ENCODE measurements at regions not wholly inside any gene's neighbourhood (a gene's known extent, or its start where the extent isn't known, plus 50 kb on each side); places are given as distances from the start of the nearest gene placed in this dataset.

DNA sequence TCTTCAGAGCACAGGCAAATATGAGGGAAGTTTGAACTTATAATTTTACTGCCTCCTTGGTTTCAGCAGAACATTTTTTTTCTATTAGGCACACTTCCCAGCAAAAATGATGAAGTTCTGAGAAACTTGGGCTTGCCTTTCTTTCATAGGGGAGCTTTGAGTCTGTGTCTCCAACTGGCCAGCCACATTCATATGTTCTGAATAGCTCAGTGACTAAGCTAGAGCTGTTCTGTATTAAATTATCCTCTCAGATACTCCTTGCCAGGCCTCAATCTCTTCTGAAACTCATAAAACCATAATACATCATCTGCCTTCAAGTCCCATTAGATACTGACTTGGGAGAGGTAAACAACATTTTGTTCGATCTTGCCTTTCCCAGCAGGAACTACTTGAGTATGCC is 476.5 kb downstream of the GPAM start:
- CTCF ChIA-PET: no interaction called here
- POLR2A ChIA-PET: no interaction called here

DNA sequence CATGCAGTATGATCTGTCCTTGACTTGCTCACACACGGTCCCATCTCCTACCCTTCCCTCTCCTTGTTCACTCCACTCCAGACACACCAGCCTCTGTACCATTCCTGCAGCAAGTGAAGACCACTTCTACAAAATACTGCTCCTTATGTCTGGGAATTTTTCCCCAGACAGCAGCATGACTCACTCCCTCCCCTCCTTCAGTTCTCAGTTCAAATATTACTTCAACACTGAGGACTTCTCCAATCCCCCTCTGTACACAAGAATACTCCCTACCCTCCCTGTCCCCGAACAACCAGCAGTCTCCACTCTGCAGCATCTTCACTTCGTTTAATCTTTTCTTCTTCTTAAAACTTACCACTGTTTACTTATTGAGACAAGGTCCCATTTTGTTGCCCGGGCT is 474.0 kb downstream of the GPAM start:
- H3K36me3 ChIP-seq (ENCODE audit: control insufficient read depth in 2 of 2, insufficient read depth in 1 of 2, low read length in 2 of 2): no peaks in the 10 kb centered on the region
- TF ChIP-seq, protein P1, sequence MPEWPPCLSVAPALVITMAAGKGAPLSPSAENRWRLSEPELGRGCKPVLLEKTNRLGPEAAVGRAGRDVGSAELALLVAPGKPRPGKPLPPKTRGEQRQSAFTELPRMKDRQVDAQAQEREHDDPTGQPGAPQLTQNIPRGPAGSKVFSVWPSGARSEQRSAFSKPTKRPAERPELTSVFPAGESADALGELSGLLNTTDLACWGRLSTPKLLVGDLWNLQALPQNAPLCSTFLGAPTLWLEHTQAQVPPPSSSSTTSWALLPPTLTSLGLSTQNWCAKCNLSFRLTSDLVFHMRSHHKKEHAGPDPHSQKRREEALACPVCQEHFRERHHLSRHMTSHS (tag by site-specific recombination; IDR thresholded peaks at IDR 0.05): no peak
- TF ChIP-seq ZNF473 (tag by site-specific recombination; IDR thresholded peaks at IDR 0.05): no peak
- TF ChIP-seq, protein P2, sequence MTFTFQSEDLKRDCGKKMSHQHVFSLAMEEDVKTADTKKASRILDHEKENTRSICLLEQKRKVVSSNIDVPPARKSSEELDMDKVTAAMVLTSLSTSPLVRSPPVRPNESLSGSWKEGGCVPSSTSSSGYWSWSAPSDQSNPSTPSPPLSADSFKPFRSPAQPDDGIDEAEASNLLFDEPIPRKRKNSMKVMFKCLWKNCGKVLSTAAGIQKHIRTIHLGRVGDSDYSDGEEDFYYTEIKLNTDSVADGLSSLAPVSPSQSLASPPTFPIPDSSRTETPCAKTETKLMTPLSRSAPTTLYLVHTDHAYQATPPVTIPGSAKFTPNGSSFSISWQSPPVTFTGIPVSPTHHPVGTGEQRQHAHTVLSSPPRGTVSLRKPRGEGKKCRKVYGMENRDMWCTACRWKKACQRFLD (tag by site-specific recombination; IDR thresholded peaks at IDR 0.05): no peak
- TF ChIP-seq, protein P3, sequence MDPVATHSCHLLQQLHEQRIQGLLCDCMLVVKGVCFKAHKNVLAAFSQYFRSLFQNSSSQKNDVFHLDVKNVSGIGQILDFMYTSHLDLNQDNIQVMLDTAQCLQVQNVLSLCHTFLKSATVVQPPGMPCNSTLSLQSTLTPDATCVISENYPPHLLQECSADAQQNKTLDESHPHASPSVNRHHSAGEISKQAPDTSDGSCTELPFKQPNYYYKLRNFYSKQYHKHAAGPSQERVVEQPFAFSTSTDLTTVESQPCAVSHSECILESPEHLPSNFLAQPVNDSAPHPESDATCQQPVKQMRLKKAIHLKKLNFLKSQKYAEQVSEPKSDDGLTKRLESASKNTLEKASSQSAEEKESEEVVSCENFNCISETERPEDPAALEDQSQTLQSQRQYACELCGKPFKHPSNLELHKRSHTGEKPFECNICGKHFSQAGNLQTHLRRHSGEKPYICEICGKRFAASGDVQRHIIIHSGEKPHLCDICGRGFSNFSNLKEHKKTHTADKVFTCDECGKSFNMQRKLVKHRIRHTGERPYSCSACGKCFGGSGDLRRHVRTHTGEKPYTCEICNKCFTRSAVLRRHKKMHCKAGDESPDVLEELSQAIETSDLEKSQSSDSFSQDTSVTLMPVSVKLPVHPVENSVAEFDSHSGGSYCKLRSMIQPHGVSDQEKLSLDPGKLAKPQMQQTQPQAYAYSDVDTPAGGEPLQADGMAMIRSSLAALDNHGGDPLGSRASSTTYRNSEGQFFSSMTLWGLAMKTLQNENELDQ (tag by site-specific recombination; IDR thresholded peaks at IDR 0.05; ENCODE audit: low read depth): no peak
- no peak for TF ChIP-seq WT1 (tag by site-specific recombination; IDR thresholded peaks at IDR 0.05)
- TF ChIP-seq, protein P4, sequence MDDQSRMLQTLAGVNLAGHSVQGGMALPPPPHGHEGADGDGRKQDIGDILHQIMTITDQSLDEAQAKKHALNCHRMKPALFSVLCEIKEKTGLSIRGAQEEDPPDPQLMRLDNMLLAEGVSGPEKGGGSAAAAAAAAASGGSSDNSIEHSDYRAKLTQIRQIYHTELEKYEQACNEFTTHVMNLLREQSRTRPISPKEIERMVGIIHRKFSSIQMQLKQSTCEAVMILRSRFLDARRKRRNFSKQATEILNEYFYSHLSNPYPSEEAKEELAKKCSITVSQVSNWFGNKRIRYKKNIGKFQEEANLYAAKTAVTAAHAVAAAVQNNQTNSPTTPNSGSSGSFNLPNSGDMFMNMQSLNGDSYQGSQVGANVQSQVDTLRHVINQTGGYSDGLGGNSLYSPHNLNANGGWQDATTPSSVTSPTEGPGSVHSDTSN (CRISPR knock-in tag; IDR thresholded peaks at IDR 0.05): no peak
- TF ChIP-seq, protein P5, sequence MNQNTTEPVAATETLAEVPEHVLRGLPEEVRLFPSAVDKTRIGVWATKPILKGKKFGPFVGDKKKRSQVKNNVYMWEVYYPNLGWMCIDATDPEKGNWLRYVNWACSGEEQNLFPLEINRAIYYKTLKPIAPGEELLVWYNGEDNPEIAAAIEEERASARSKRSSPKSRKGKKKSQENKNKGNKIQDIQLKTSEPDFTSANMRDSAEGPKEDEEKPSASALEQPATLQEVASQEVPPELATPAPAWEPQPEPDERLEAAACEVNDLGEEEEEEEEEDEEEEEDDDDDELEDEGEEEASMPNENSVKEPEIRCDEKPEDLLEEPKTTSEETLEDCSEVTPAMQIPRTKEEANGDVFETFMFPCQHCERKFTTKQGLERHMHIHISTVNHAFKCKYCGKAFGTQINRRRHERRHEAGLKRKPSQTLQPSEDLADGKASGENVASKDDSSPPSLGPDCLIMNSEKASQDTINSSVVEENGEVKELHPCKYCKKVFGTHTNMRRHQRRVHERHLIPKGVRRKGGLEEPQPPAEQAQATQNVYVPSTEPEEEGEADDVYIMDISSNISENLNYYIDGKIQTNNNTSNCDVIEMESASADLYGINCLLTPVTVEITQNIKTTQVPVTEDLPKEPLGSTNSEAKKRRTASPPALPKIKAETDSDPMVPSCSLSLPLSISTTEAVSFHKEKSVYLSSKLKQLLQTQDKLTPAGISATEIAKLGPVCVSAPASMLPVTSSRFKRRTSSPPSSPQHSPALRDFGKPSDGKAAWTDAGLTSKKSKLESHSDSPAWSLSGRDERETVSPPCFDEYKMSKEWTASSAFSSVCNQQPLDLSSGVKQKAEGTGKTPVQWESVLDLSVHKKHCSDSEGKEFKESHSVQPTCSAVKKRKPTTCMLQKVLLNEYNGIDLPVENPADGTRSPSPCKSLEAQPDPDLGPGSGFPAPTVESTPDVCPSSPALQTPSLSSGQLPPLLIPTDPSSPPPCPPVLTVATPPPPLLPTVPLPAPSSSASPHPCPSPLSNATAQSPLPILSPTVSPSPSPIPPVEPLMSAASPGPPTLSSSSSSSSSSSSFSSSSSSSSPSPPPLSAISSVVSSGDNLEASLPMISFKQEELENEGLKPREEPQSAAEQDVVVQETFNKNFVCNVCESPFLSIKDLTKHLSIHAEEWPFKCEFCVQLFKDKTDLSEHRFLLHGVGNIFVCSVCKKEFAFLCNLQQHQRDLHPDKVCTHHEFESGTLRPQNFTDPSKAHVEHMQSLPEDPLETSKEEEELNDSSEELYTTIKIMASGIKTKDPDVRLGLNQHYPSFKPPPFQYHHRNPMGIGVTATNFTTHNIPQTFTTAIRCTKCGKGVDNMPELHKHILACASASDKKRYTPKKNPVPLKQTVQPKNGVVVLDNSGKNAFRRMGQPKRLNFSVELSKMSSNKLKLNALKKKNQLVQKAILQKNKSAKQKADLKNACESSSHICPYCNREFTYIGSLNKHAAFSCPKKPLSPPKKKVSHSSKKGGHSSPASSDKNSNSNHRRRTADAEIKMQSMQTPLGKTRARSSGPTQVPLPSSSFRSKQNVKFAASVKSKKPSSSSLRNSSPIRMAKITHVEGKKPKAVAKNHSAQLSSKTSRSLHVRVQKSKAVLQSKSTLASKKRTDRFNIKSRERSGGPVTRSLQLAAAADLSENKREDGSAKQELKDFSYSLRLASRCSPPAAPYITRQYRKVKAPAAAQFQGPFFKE (tag by site-specific recombination; IDR thresholded peaks at IDR 0.05; ENCODE audit: borderline replicate concordance): no peak
- TF ChIP-seq, protein P6, sequence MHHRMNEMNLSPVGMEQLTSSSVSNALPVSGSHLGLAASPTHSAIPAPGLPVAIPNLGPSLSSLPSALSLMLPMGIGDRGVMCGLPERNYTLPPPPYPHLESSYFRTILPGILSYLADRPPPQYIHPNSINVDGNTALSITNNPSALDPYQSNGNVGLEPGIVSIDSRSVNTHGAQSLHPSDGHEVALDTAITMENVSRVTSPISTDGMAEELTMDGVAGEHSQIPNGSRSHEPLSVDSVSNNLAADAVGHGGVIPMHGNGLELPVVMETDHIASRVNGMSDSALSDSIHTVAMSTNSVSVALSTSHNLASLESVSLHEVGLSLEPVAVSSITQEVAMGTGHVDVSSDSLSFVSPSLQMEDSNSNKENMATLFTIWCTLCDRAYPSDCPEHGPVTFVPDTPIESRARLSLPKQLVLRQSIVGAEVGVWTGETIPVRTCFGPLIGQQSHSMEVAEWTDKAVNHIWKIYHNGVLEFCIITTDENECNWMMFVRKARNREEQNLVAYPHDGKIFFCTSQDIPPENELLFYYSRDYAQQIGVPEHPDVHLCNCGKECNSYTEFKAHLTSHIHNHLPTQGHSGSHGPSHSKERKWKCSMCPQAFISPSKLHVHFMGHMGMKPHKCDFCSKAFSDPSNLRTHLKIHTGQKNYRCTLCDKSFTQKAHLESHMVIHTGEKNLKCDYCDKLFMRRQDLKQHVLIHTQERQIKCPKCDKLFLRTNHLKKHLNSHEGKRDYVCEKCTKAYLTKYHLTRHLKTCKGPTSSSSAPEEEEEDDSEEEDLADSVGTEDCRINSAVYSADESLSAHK (tag by site-specific recombination; IDR thresholded peaks at IDR 0.05): no peak
- TF ChIP-seq, protein P7, sequence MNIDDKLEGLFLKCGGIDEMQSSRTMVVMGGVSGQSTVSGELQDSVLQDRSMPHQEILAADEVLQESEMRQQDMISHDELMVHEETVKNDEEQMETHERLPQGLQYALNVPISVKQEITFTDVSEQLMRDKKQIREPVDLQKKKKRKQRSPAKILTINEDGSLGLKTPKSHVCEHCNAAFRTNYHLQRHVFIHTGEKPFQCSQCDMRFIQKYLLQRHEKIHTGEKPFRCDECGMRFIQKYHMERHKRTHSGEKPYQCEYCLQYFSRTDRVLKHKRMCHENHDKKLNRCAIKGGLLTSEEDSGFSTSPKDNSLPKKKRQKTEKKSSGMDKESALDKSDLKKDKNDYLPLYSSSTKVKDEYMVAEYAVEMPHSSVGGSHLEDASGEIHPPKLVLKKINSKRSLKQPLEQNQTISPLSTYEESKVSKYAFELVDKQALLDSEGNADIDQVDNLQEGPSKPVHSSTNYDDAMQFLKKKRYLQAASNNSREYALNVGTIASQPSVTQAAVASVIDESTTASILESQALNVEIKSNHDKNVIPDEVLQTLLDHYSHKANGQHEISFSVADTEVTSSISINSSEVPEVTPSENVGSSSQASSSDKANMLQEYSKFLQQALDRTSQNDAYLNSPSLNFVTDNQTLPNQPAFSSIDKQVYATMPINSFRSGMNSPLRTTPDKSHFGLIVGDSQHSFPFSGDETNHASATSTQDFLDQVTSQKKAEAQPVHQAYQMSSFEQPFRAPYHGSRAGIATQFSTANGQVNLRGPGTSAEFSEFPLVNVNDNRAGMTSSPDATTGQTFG (tag by site-specific recombination; IDR thresholded peaks at IDR 0.05; ENCODE audit: borderline replicate concordance): no peak

More for the DNA sequence above, 476.5 kb downstream of the GPAM start:
- Histone ChIP-seq H3K9me3 (ENCODE audit: control insufficient read depth, insufficient read depth, low read depth, low read length) (no peaks in the 10 kb centered on the region), H3K27ac (ENCODE audit: extremely low read depth, low read depth, low read length) (no peak overlapping the region), H3K4me3 (ENCODE audit: low read depth, low read length) (no peak overlapping the region), H3K36me3 (ENCODE audit: control insufficient read depth in 2 of 2, insufficient read depth in 1 of 2, low read length in 2 of 2) (no peaks in the 10 kb centered on the region), H3K4me1 (ENCODE audit: control insufficient read depth, insufficient read depth, low read length) (no peaks in the 10 kb centered on the region)
- TF ChIP-seq ZNF707 (tag by site-specific recombination; IDR thresholded peaks at IDR 0.05): no peak
- no peak for TF ChIP-seq MYNN (tag by site-specific recombination; IDR thresholded peaks at IDR 0.05; ENCODE audit: borderline replicate concordance)
- TF ChIP-seq ZNF768 (tag by site-specific recombination; IDR thresholded peaks at IDR 0.05): no peak
- TF ChIP-seq ZNF311 (tag by site-specific recombination; IDR thresholded peaks at IDR 0.05; ENCODE audit: borderline replicate concordance): no peak
- TF ChIP-seq ZXDB (tag by site-specific recombination; IDR thresholded peaks at IDR 0.05): no peak
- TF ChIP-seq ZBTB21 (tag by site-specific recombination; IDR thresholded peaks at IDR 0.05): no peak
- no peak for TF ChIP-seq ZNF37A (tag by site-specific recombination; IDR thresholded peaks at IDR 0.05)
- TF ChIP-seq ZFP69B (tag by site-specific recombination; IDR thresholded peaks at IDR 0.05): no peak
- TF ChIP-seq ZNF214 (tag by site-specific recombination; IDR thresholded peaks at IDR 0.05; ENCODE audit: borderline replicate concordance): no peak
- TF ChIP-seq, protein P8, sequence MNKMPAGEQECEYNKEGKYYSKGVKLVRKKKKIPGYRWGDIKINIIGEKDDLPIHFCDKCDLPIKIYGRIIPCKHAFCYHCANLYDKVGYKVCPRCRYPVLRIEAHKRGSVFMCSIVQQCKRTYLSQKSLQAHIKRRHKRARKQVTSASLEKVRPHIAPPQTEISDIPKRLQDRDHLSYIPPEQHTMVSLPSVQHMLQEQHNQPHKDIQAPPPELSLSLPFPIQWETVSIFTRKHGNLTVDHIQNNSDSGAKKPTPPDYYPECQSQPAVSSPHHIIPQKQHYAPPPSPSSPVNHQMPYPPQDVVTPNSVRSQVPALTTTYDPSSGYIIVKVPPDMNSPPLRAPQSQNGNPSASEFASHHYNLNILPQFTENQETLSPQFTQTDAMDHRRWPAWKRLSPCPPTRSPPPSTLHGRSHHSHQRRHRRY (tag by site-specific recombination; IDR thresholded peaks at IDR 0.05): no peak
- no peak for TF ChIP-seq ZBTB48 (tag by site-specific recombination; IDR thresholded peaks at IDR 0.05)
- TF ChIP-seq ZNF658 (tag by site-specific recombination; IDR thresholded peaks at IDR 0.05): no peak
- TF ChIP-seq ZNF837 (tag by site-specific recombination; IDR thresholded peaks at IDR 0.05): no peak
- TF ChIP-seq ZNF174 (tag by site-specific recombination; IDR thresholded peaks at IDR 0.05): no peak
- TF ChIP-seq ZNF549 (tag by site-specific recombination; IDR thresholded peaks at IDR 0.05): no peak
- no peak for TF ChIP-seq ZNF623 (tag by site-specific recombination; IDR thresholded peaks at IDR 0.05)
- TF ChIP-seq ZNF394 (tag by site-specific recombination; IDR thresholded peaks at IDR 0.05; ENCODE audit: borderline replicate concordance): no peak
- no peak for TF ChIP-seq ZNF610 (tag by site-specific recombination; IDR thresholded peaks at IDR 0.05; ENCODE audit: borderline replicate concordance)

More for the DNA sequence above, 474.0 kb downstream of the GPAM start:
- H3K27ac ChIP-seq (ENCODE audit: extremely low read depth, low read depth, low read length): no peak overlapping the region
- no peak overlapping the region for H3K4me3 ChIP-seq (ENCODE audit: low read depth, low read length)
- ChIA-PET CTCF (no interaction called here), POLR2A (no interaction called here)
- no peaks in the 10 kb centered on the region for H3K4me1 ChIP-seq (ENCODE audit: control insufficient read depth, insufficient read depth, low read length)
- H3K9me3 ChIP-seq (ENCODE audit: control insufficient read depth, insufficient read depth, low read depth, low read length): no peaks in the 10 kb centered on the region

Measured in HEK293 (cell line).